A549 (cell line): ENCODE measurements at regions not wholly inside any gene's neighbourhood (a gene's known extent, or its start where the extent isn't known, plus 50 kb on each side); places are given as distances from the start of the nearest gene placed in this dataset.
"Not testable (repeated sequence)": the region's sequence is repeated elsewhere in the genome, so short reads cannot be mapped to it uniquely, and the experiment has no call there.

Experiments
- PHF8 ChIP-seq: fragments of 200-600 bp; sonication (generic); IDR thresholded peaks from 2 replicates; pipeline ENCODE4 v1.6.1; 2016; ENCODE audit warnings: low read depth, mild to moderate bottlenecking, antibody characterized with exemption, moderate library complexity, borderline replicate concordance
- POLR2A ChIP-seq: IDR thresholded peaks from 2 replicates; pipeline ENCODE4 v1.6.1; 2012; ENCODE audit warnings: mild to moderate bottlenecking, low read length
- TF ChIP-seq, protein P1 (sequence below): fragments of >200 bp; sonication (Bioruptor Twin); formaldehyde crosslinking; IDR thresholded peaks from 3 replicates; pipeline ENCODE4 v1.5.1; 2016

DNA sequence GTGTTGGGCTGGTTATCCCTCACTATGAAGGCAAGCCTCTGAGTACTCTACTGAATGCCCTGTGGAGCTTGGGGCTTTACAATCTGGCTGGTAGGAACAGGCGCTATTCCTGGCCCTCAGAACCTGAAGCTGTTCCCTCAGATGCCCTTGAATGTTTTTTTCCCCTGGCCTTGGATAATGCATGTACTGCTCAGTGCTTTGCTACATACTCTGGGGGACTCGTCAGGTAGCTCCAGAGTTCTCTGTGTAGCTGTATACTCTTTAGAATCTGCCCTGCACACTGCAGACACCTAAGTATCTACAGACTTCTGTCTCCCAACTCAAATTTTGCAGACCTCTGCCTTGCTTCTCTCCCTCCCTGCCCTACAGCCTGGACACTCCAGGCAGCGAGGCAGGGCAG is 93.2 kb downstream of the PROP1 start:
- TF ChIP-seq, protein P1, sequence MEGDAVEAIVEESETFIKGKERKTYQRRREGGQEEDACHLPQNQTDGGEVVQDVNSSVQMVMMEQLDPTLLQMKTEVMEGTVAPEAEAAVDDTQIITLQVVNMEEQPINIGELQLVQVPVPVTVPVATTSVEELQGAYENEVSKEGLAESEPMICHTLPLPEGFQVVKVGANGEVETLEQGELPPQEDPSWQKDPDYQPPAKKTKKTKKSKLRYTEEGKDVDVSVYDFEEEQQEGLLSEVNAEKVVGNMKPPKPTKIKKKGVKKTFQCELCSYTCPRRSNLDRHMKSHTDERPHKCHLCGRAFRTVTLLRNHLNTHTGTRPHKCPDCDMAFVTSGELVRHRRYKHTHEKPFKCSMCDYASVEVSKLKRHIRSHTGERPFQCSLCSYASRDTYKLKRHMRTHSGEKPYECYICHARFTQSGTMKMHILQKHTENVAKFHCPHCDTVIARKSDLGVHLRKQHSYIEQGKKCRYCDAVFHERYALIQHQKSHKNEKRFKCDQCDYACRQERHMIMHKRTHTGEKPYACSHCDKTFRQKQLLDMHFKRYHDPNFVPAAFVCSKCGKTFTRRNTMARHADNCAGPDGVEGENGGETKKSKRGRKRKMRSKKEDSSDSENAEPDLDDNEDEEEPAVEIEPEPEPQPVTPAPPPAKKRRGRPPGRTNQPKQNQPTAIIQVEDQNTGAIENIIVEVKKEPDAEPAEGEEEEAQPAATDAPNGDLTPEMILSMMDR, result not testable (repeated sequence)
- TF ChIP-seq PHF8, POLR2A: not testable (repeated sequence)
